Left forelimb (tissue), 1 donor: ENCODE measurements at regions not wholly inside any gene's neighbourhood (a gene's known extent, or its start where the extent isn't known, plus 50 kb on each side); places are given as distances from the start of the nearest gene placed in this dataset.

Experiments used
- DNase-seq: peaks from one replicate; pipeline ENCODE4 v3.0.0-alpha.2; 2018; ENCODE audit warnings: low spot score

DNA sequence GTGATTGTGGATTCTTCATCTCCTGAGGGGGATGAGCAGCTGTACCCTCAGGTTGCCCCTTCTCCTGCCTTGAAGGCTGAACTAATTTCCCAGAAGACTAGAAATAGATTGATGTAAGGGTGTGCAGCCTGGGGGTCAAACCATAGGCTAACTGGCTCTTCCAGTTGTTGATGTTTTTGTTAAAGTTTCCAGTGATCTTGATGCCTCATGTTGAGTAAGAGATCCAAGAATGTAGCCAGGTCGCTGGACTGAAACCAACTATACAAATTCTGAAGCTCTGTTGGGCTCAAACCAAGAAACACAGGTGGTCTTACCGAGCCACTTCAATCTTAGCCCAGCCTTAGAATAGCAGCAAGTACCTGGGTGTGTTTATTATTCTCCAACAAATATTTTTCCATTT, 391.8 kb downstream of the KLF5 start:
- no peak for DNase-seq

- DNase-seq, result no peak
Observed at GRCh38 chr13:73449252-73449651, 390.4 kb downstream of the KLF5 start.

- DNase-seq, result no peak
Observed at GRCh38 chr13:73440296-73440895, 381.6 kb downstream of the KLF5 start.

- DNase-seq, result no peak
Observed at GRCh38 chr13:73433890-73434289, 375.1 kb downstream of the KLF5 start.

DNA sequence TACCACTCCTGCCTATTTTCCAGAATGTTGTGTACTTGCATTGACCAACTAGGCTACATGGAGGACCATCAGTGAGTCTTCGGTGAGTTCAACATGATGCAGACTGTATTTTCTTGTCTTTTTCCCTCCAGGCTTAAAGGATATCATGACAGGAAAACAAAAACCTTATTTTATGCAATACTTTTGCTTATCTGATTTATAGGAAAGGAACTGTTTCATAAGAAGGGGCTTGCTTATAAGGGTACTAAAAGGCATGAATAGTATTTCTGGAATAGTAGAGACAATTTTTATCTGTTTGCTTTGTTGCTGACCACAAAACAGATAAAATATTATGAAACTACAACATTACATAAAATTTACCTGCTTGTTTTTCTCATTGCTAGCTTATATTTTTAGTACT, 374.7 kb downstream of the KLF5 start:
- DNase-seq, result no peak

DNA sequence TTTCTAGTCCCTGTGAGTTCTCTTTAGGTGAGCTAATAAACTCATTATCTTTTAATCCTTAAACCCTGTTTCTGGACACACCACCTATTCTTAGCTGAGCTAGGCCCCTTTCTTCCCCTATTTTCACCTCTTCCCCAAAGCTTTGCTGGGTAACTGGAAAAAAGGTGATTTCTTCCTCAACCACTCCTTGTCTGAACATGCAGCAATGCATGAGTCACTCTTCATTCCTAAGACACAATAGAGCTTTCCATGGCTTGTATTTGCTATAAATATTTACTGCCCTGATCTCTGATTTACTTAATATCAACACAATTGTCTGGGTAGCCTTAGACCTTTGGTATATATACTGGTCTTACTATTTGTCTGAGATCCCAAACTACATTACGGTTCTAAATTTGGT, 370.9 kb downstream of the KLF5 start:
- no peak for DNase-seq

DNA sequence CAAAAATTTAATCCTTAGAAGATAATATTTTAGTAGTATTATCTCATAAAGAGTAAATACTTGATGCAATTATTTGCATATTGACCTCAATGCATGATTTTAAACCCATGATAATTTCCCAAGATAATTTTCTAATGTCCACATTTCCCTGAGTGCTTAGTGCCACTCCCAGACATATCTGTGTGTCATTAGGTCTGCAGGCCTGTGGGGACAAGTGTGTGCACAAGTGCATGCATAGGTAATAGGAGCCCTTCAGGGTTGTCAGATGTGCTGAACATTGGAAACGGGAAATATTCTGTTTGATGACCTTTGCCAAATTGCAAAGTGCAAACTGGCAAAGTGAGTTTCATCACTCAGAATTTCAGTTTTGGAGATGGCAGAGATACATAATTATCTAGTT, 369.9 kb downstream of the KLF5 start:
- DNase-seq, result no peak

DNA sequence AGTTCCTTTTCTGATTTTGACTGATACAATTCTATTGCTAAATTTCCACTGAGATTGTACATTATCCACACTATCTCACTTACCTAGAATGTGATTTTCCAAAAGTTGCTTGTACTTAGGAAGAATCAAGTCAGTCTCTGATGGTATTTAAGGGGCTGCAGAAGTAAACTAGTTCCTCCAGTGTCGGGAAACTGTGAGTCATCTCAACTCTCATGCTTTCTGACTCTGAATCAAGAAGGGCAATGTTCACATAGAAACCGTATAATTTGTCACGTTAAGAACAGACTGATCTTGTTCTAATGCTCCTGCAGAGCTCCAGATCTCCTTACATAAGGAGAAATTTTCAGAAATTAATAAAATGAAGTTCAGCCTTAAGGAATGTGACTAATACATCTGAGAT, 369.3 kb downstream of the KLF5 start:
- DNase-seq, result no peak

- DNase-seq, result no peak
Observed at GRCh38 chr13:73422973-73423372, 364.2 kb downstream of the KLF5 start.

GRCh38 chr13:73421310-73421912, 362.6 kb downstream of the KLF5 start:
- DNase-seq, result no peak

DNA sequence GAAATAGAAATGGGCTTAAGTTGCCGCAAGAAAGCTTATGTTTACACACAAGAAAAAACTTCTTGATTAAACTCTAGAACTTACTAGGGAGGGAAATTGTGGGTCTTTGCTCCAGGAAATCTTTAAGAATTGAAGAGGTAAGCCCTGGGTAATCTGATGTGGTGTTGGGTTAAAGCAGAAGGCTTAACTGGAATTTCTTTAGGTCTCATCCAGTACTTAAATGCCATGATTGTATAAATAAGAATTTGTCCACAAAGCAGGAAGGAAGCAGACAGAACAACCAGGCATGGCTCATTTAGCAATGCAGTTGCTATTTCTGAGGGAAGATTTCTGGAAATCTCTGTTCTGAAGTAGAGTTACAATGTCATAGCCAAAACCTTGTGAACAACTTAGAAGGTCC, 360.4 kb downstream of the KLF5 start:
- DNase-seq, result no peak

DNA sequence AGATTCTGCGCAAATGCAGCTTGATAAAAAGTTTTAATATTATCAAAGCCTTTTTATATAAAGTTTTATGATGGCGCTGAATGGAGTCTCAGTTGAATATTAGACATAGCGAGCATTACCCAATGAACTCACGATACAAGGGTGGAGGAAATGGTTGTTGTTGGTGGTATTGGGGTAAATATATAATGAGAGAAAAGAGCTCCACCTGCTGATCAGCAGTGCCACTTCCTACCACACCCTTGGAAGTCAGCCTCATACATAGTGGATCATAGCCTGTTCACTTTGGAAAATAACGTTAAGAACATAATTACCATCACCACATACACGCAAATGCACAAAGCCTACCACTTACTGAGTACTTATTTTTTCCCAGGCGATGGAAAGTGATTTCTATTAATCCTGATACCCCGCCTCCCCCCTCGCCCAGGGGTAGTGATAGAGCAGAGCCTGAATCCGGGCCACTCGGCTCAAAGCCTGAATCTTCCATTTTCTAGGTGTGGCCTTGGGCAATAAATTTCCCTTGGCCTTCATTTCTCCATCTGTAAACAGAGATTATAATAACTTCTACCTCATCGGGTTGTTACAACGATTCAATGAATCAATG, 358.3 kb downstream of the KLF5 start:
- DNase-seq, result no peak

DNA sequence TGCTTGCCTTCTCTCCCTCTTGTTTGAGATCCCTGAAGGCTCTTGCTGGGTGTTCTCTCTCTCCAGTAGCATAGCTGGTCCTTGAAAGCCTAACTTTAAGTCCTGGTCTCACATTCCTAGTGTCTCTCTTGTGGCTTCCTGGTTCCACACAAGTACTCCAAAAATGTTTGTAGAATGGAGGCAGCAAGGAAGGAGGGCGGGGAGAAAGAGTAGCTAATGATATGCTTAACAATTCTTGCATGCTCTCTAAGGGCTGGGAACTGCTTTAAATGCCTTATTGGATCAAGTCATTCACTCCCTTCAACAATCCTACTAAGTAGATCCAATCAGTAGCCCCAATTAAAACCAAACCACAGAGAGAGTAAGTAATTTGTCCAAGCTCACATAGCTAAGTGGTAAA, 357.3 kb downstream of the KLF5 start:
- DNase-seq, result no peak

DNA sequence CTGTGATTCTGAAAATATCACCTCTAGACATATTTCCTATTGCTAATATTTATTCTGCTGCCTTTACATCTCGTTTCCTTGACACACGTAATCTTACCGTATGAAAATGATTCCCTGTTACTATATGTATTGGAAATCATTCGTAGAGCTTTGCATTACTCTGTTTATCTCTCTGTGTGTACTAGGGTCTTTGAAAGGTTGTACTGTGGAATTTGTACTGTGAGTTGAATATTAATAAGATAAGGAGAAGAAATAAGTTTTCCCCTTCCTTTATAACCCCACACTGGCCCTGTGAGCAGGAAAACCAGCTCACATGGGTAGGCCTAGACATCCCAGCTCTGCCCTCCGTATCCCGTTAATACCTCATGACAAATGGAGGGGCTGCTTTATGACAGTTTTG, 354.9 kb downstream of the KLF5 start:
- no peak for DNase-seq

DNA sequence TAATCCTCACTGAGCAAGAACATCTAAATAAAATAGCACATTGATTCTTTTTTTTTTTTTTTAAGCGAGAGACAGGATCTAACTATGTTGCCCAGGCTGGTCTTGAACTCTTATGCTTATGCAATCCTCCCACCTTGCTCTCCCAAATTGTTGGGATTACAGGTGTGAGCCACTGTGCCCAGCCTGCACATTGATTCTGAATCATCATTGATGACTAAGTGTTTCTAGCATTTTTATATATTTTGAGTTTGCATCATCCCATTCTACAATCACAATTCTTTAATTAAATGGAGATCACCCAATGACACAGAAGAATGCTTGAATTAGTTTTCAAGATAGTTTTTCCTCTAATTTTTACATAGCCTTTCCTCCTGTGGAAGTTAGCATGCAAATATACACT, 354.1 kb downstream of the KLF5 start:
- no peak for DNase-seq

DNA sequence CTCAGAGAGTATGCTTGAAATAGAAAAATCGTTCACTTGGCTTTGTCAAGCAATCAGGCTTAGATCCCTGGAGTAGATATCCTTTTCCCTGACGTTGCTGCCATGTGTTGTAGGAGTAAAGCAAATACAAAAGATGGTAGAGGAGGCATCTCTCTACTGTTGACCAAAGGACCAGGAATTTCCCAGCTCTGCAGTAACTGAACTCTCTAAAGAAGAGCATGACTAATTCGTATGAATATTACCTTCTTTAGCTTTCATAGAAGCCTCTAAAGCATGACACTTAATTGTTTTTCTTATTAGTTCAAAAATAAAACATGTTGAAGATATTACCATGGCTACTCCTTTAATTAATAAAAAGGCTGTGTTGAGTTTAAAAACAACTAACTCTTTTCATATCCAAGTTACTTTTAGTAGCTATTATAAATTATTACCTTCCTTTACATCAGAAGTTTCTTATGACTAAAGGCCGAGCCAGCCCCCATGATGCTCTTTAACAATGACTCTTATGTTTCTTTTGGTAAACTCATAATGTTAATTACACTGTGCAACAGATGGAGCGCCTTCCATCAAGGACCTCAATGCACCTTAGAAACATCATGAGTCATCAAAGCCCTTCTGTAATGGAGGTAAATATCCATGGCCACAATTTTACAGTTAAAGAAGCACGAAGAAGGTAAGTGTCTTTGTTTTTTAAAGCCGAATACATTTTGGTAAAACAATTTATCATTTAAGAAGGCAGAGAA, 352.4 kb downstream of the KLF5 start:
- no peak for DNase-seq

- no peak for DNase-seq
Observed at GRCh38 chr13:73406454-73406853, 347.6 kb downstream of the KLF5 start.

- DNase-seq, result no peak
Observed at GRCh38 chr13:73404581-73404980, 345.8 kb downstream of the KLF5 start.

- DNase-seq, result no peak
Observed at GRCh38 chr13:73403355-73404120, 344.7 kb downstream of the KLF5 start.

DNA sequence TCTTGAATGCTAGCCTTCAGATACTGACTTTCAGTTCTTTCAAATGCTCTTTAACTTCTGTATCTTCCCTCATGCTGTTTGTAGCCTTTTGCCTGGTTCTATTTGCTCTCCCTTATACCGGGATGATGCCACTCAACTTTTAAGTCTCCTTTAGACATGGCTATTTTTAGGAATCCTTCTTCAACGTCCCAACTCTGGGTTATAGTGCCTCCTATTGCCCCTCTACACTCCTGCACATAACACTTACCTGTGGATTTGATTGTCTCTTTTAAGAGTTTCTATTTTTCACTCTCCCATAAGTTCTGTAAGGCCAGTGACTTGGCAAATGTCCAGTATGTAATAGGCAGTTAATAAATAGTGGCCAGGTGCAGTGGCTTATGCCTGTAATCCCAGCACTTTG, 343.0 kb downstream of the KLF5 start:
- DNase-seq, result no peak

GRCh38 chr13:73399347-73400216, 340.8 kb downstream of the KLF5 start:
- DNase-seq, result no peak
